H9 (cell line): ENCODE measurements at regions not wholly inside any gene's neighbourhood (a gene's known extent, or its start where the extent isn't known, plus 50 kb on each side); places are given as distances from the start of the nearest gene placed in this dataset.

Experiments used
- DNase-seq: peaks from one replicate; pipeline ENCODE4 v3.0.0-alpha.2; 2017
- H2AFZ ChIP-seq: one replicate; pipeline ENCODE4 v1.6.1; 2013; ENCODE audit warnings: mild to moderate bottlenecking, low read length, control low read depth, moderate library complexity
- H2AK5ac ChIP-seq: 2 replicates; pipeline ENCODE4 v1.6.1; 2013; ENCODE audit warnings: low read length, control low read depth, mixed read lengths; ENCODE audit not compliant: insufficient read length
- H2BK120ac ChIP-seq: one replicate; pipeline ENCODE4 v1.6.1; 2013; ENCODE audit warnings: low read depth, mild to moderate bottlenecking, low read length, control low read depth, inconsistent platforms; ENCODE audit not compliant: poor library complexity, severe bottlenecking
- H2BK12ac ChIP-seq: 2 replicates; pipeline ENCODE4 v1.6.1; 2013; ENCODE audit warnings: low read length, control low read depth, mixed read lengths, low read depth; ENCODE audit not compliant: insufficient read length
- H2BK15ac ChIP-seq: 2 replicates; pipeline ENCODE4 v1.6.1; 2013; ENCODE audit warnings: low read depth, low read length, control low read depth
- H2BK20ac ChIP-seq: one replicate; pipeline ENCODE4 v1.6.1; 2013; ENCODE audit warnings: low read depth, mild to moderate bottlenecking, low read length, control low read depth, inconsistent platforms; ENCODE audit not compliant: poor library complexity, severe bottlenecking
- H2BK5ac ChIP-seq: 2 replicates; pipeline ENCODE4 v1.6.1; 2013; ENCODE audit warnings: low read length, control low read depth, mixed read lengths; ENCODE audit not compliant: insufficient read length
- H3K14ac ChIP-seq: 2 replicates; pipeline ENCODE4 v1.6.1; 2013; ENCODE audit warnings: low read length, control low read depth; ENCODE audit not compliant: insufficient read depth
- H3K18ac ChIP-seq: 2 replicates; pipeline ENCODE4 v1.6.1; 2013; ENCODE audit warnings: low read depth, mild to moderate bottlenecking, mixed read lengths, low read length, control low read depth; ENCODE audit not compliant: insufficient read length
- H3K23ac ChIP-seq: 2 replicates; pipeline ENCODE4 v1.6.1; 2013; ENCODE audit warnings: low read length, control low read depth, mixed read lengths, low read depth; ENCODE audit not compliant: insufficient read length
- H3K23me2 ChIP-seq: 2 replicates; pipeline ENCODE4 v1.6.1; 2013; ENCODE audit warnings: low read depth, mild to moderate bottlenecking, mixed read lengths, low read length, control low read depth; ENCODE audit not compliant: insufficient read length, poor library complexity, severe bottlenecking
- H3K27ac ChIP-seq: 2 replicates; pipeline ENCODE4 v1.5.1; 2013; ENCODE audit warnings: low read length, control low read depth, mixed read lengths, low read depth; ENCODE audit not compliant: insufficient read length
- H3K27me3 ChIP-seq: 2 replicates; pipeline ENCODE4 v1.6.1; 2013; ENCODE audit warnings: low read length, control low read depth, inconsistent platforms; ENCODE audit not compliant: insufficient read depth
- H3K4ac ChIP-seq: 2 replicates; pipeline ENCODE4 v1.6.1; 2013; ENCODE audit warnings: low read depth, mild to moderate bottlenecking, control low read depth, inconsistent platforms, low read length, moderate library complexity
- H3K4me1 ChIP-seq: 2 replicates; pipeline ENCODE4 v1.6.1; 2013; ENCODE audit warnings: low read length, control low read depth, inconsistent platforms; ENCODE audit not compliant: insufficient read depth
- H3K4me2 ChIP-seq: 2 replicates; pipeline ENCODE4 v1.6.1; 2013; ENCODE audit warnings: low read length, control low read depth, mixed read lengths; ENCODE audit not compliant: insufficient read length, insufficient read depth
- H3K56ac ChIP-seq: 2 replicates; pipeline ENCODE4 v1.6.1; 2013; ENCODE audit warnings: low read depth, mild to moderate bottlenecking, mixed read lengths, low read length, control low read depth; ENCODE audit not compliant: insufficient read length
- H3K79me1 ChIP-seq: 2 replicates; pipeline ENCODE4 v1.6.1; 2013; ENCODE audit warnings: low read depth, mild to moderate bottlenecking, moderate library complexity, low read length, control low read depth, inconsistent platforms; ENCODE audit not compliant: insufficient read depth, poor library complexity, severe bottlenecking
- H3K79me2 ChIP-seq: 2 replicates; pipeline ENCODE4 v1.6.1; 2013; ENCODE audit warnings: low read length, control low read depth, inconsistent platforms; ENCODE audit not compliant: insufficient read depth
- H3K9ac ChIP-seq: 2 replicates; pipeline ENCODE4 v1.6.1; 2013; ENCODE audit warnings: low read length, control low read depth, mixed read lengths; ENCODE audit not compliant: insufficient read length; ENCODE audit errors: extremely low read depth
- H3K9me3 ChIP-seq: one replicate; pipeline ENCODE4 v1.6.1; 2013; ENCODE audit warnings: low read depth, low read length, inconsistent platforms; ENCODE audit not compliant: control insufficient read depth
- H3T11ph ChIP-seq: one replicate; pipeline ENCODE4 v1.6.1; 2013; ENCODE audit warnings: mild to moderate bottlenecking, low read length, control low read depth, inconsistent platforms
- H4K20me1 ChIP-seq: one replicate; pipeline ENCODE4 v1.6.1; 2013; ENCODE audit not compliant: control insufficient read depth, insufficient read length, insufficient read depth
- H4K5ac ChIP-seq: 2 replicates; pipeline ENCODE4 v1.6.1; 2013; ENCODE audit warnings: low read depth, mild to moderate bottlenecking, mixed read lengths, low read length, control low read depth; ENCODE audit not compliant: insufficient read length
- H4K8ac ChIP-seq: replicated peaks from 2 replicates; pipeline ENCODE4 v1.6.1; 2013; ENCODE audit warnings: low read length, control low read depth, mixed read lengths, low read depth; ENCODE audit not compliant: insufficient read length
- H4K91ac ChIP-seq: 2 replicates; pipeline ENCODE4 v1.6.1; 2013; ENCODE audit warnings: low read depth, mild to moderate bottlenecking, moderate library complexity, mixed read lengths, low read length, control low read depth; ENCODE audit not compliant: insufficient read length
- H3K27ac Mint-ChIP-seq, 3 experiments: 2 replicates in 2 of 3; 3 replicates in 1 of 3; pipeline ENCODE4 v1.8.0; 2020 to 2021; ENCODE audit warnings: mixed read lengths in 3 of 3, mild to moderate bottlenecking in 1 of 3, moderate library complexity in 1 of 3
- H3K27me3 Mint-ChIP-seq: 2 replicates; pipeline ENCODE4 v1.8.0; 2021; ENCODE audit warnings: low read depth, mild to moderate bottlenecking, moderate library complexity, mixed read lengths
- H3K36me3 Mint-ChIP-seq, 3 experiments: 2 replicates in 2 of 3; 3 replicates in 1 of 3; pipeline ENCODE4 v1.8.0; 2020 to 2021; ENCODE audit warnings: low read depth in 3 of 3, mixed read lengths in 3 of 3; ENCODE audit not compliant: insufficient read depth in 1 of 3
- H3K4me1 Mint-ChIP-seq, 2 experiments: 2 replicates each; pipeline ENCODE4 v1.8.0; 2020; ENCODE audit warnings: mixed read lengths in 2 of 2
- H3K4me3 Mint-ChIP-seq, 2 experiments: 2 replicates in 1 of 2; 3 replicates in 1 of 2; pipeline ENCODE4 v1.8.0; 2020 to 2021; ENCODE audit warnings: mild to moderate bottlenecking in 2 of 2, mixed read lengths in 2 of 2, moderate library complexity in 1 of 2
- H3K9me3 Mint-ChIP-seq, 2 experiments: 2 replicates in 1 of 2; 3 replicates in 1 of 2; pipeline ENCODE4 v1.8.0; 2020; ENCODE audit warnings: mild to moderate bottlenecking in 2 of 2, mixed read lengths in 2 of 2, moderate library complexity in 1 of 2
- WGBS: extraction: QIAGEN DNeasy Blood & Tissue Kit; methylation state at CpG from one replicate; pipeline ENCODE4 v1.1.7; 2013; ENCODE audit warnings: missing lambda C conversion rate, low lambda C conversion rate, mixed read lengths; ENCODE audit not compliant: insufficient read length; ENCODE audit errors: extremely low coverage; 5-methylcytosine and 5-hydroxymethylcytosine counted together
- TF ChIP-seq, protein P1 (sequence below): fragments of 200-600 bp; sonication (generic); conservative IDR thresholded peaks from 3 replicates; pipeline ENCODE4 v1.8.0; 2021; ENCODE audit warnings: antibody characterized with exemption, mild to moderate bottlenecking

DNA sequence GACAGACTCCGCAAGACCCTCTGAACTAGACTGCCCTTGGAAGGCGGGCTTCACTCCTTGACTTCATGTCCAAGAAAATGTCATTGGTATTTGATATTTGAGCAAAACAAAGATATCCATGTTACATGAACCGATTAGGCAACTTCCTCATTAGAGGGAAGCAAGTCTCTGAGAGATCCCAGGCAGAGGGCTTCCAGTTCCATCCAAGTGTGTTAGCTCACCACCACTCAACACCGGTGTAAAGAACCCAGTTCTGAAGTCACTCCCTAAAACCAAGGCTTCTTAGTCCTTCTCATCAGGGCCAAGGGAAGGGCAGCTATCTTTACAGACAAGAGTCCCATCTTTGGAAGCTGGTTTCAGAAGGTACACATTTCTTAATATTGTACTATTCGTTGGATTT, 87.2 kb upstream of the CDKN3 start:
- Histone ChIP-seq H3K4me1 (no peaks in the 10 kb centered on the region), H2AFZ (no peak overlapping the region), H2BK120ac (no peak overlapping the region), H2BK20ac (no peak overlapping the region), H3K9ac (no peak overlapping the region), H2BK15ac (no peak overlapping the region), H3K14ac (no peak overlapping the region), H3K18ac (no peak overlapping the region), H3K27me3 (no peaks in the 10 kb centered on the region), H3K79me2 (no peaks in the 10 kb centered on the region), H3T11ph (no peak overlapping the region), H4K5ac (no peak overlapping the region), H4K8ac (no peak overlapping the region), H3K27ac (no peak overlapping the region), H3K23ac (no peak overlapping the region), H3K9me3 (no peaks in the 10 kb centered on the region), H2BK12ac (no peak overlapping the region), H4K91ac (no peak overlapping the region), H3K79me1 (no peaks in the 10 kb centered on the region), H3K23me2 (no peaks in the 10 kb centered on the region), H2AK5ac (no peak overlapping the region), H3K4ac (no peak overlapping the region), H3K4me2 (no peak overlapping the region), H2BK5ac (no peak overlapping the region), H3K56ac (no peak overlapping the region), H4K20me1 (no peaks in the 10 kb centered on the region)
- Mint-ChIP-seq H3K4me1 (peaks cover 0 to 2% of the 10 kb centered on the region in 2 experiments; a peak in 2 of 4 replicates), H3K27ac (no peak overlapping the region), H3K4me3 (no peak overlapping the region), H3K36me3 (no peaks in the 10 kb centered on the region), H3K27me3 (no peaks in the 10 kb centered on the region), H3K9me3 (no peaks in the 10 kb centered on the region; a peak in 1 of 5 replicates)
- no peak for DNase-seq
- TF ChIP-seq, protein P1, sequence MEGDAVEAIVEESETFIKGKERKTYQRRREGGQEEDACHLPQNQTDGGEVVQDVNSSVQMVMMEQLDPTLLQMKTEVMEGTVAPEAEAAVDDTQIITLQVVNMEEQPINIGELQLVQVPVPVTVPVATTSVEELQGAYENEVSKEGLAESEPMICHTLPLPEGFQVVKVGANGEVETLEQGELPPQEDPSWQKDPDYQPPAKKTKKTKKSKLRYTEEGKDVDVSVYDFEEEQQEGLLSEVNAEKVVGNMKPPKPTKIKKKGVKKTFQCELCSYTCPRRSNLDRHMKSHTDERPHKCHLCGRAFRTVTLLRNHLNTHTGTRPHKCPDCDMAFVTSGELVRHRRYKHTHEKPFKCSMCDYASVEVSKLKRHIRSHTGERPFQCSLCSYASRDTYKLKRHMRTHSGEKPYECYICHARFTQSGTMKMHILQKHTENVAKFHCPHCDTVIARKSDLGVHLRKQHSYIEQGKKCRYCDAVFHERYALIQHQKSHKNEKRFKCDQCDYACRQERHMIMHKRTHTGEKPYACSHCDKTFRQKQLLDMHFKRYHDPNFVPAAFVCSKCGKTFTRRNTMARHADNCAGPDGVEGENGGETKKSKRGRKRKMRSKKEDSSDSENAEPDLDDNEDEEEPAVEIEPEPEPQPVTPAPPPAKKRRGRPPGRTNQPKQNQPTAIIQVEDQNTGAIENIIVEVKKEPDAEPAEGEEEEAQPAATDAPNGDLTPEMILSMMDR = no peak
- WGBS = no CpG with 5 or more reads among the region's 5 CpGs
